SK-N-SH (cell line): ENCODE measurements at regions not wholly inside any gene's neighbourhood (a gene's known extent, or its start where the extent isn't known, plus 50 kb on each side); places are given as distances from the start of the nearest gene placed in this dataset.

Source experiments
- CTCF ChIA-PET: fragments of 300-600, 350-600 bp; formaldehyde crosslinking; extraction: SDS; loops from one replicate; lab custom pipeline; 2021; lab: Yijun Ruan, JAX
- POLR2A ChIA-PET: fragments of 350-600 bp; sonication (Branson Sonifier 250); formaldehyde crosslinking; extraction: SDS; loops from one replicate; lab custom pipeline; 2020; ENCODE audit warnings: antibody characterized with exemption, inconsistent platforms; lab: Yijun Ruan, JAX
- DNase-seq: peaks from one replicate; pipeline ENCODE4 v3.0.0; 2012
- H2AFZ ChIP-seq: fragments of 200-600 bp; sonication (generic); 2 replicates; pipeline ENCODE4 v1.8.1; 2016; ENCODE audit warnings: antibody characterized with exemption, mild to moderate bottlenecking, low read depth
- H3F3A ChIP-seq: fragments of 200-600 bp; sonication (generic); replicated peaks from 2 replicates; pipeline ENCODE3; 2016; ENCODE audit warnings: antibody characterized with exemption, mild to moderate bottlenecking; ENCODE audit not compliant: insufficient read depth
- H3K27ac ChIP-seq, 2 experiments: fragments of 200-500 bp in 1 of 2; fragments of 200-600 bp in 1 of 2; sonication (Bioruptor generic) in 1 of 2; sonication (generic), shearing (Covaris generic) in 1 of 2; 2 replicates each; pipeline versions ENCODE4 v1.5.1 to v1.6.1; 2014 to 2016; ENCODE audit warnings: low read depth in 2 of 2, inconsistent platforms in 1 of 2, low read length in 1 of 2, mild to moderate bottlenecking in 1 of 2, mixed read lengths in 1 of 2
- H3K27me3 ChIP-seq: fragments of 200-600 bp; sonication (generic), shearing (Covaris generic); 2 replicates; pipeline ENCODE4 v1.6.1; 2016; ENCODE audit warnings: mixed run types; ENCODE audit not compliant: insufficient read depth
- H3K36me3 ChIP-seq, 2 experiments: fragments of 200-500 bp in 1 of 2; fragments of 200-600 bp in 1 of 2; sonication (Bioruptor generic) in 1 of 2; sonication (generic) in 1 of 2; replicated peaks in 1 of 2; 2 replicates each; pipeline versions ENCODE3 to v1.5.1; 2014 to 2016; ENCODE audit warnings: low read length in 1 of 2, mild to moderate bottlenecking in 1 of 2; ENCODE audit not compliant: insufficient read depth in 2 of 2, control insufficient read depth in 1 of 2
- H3K4me1 ChIP-seq, 2 experiments: fragments of 200-500 bp in 1 of 2; fragments of 200-600 bp in 1 of 2; sonication (Bioruptor generic) in 1 of 2; sonication (generic), shearing (Covaris generic) in 1 of 2; 2 replicates each; pipeline versions ENCODE4 v1.5.1 to v1.6.1; 2014 to 2016; ENCODE audit warnings: low read depth in 1 of 2, low read length in 1 of 2, mixed run types in 1 of 2; ENCODE audit not compliant: insufficient read depth in 2 of 2, control insufficient read depth in 1 of 2
- H3K4me2 ChIP-seq: fragments of 200-600 bp; sonication (generic), shearing (Covaris generic); 2 replicates; pipeline ENCODE4 v1.6.1; 2017; ENCODE audit warnings: mixed run types
- H3K4me3 ChIP-seq, 2 experiments: fragments of 200-500 bp in 1 of 2; fragments of 200-600 bp in 1 of 2; sonication (Bioruptor generic) in 1 of 2; sonication (generic), shearing (Covaris generic) in 1 of 2; 2 replicates each; pipeline versions ENCODE4 v1.5.1 to v1.8.1; 2014 to 2016; ENCODE audit warnings: low read depth in 2 of 2, inconsistent platforms in 1 of 2, low read length in 1 of 2, mild to moderate bottlenecking in 1 of 2, mixed read lengths in 1 of 2, moderate library complexity in 1 of 2
- H3K79me2 ChIP-seq: fragments of 200-600 bp; sonication (generic); 2 replicates; pipeline ENCODE4 v1.8.1; 2017; ENCODE audit warnings: mild to moderate bottlenecking; ENCODE audit not compliant: insufficient read depth
- H3K9ac ChIP-seq: fragments of 200-600 bp; sonication (generic); 2 replicates; pipeline ENCODE4 v1.6.1; 2017; ENCODE audit warnings: mixed run types
- H3K9me2 ChIP-seq: fragments of 200-600 bp; sonication (generic); 2 replicates; pipeline ENCODE4 v1.6.1; 2017; ENCODE audit warnings: mixed run types
- H3K9me3 ChIP-seq: fragments of 200-600 bp; sonication (generic); 2 replicates; pipeline ENCODE4 v1.6.1; 2017; ENCODE audit warnings: mixed run types, mild to moderate bottlenecking, moderate library complexity
- H4K20me1 ChIP-seq: fragments of 200-600 bp; sonication (generic); 2 replicates; pipeline ENCODE4 v1.6.1; 2017; ENCODE audit warnings: mild to moderate bottlenecking, mixed run types; ENCODE audit not compliant: insufficient read depth
- CHD2 ChIP-seq: fragments of 150-350 bp; IDR thresholded peaks from 2 replicates; pipeline ENCODE4 v1.6.1; 2018; ENCODE audit warnings: low read length; ENCODE audit not compliant: partially characterized antibody
- ELF1 ChIP-seq: IDR thresholded peaks from 2 replicates; pipeline ENCODE4 v1.4.0; 2012
- EZH2phosphoT487 ChIP-seq: fragments of 200-600 bp; sonication (generic); IDR thresholded peaks from 2 replicates; pipeline ENCODE4 v1.6.1; 2017; ENCODE audit warnings: low read depth, mixed run types, mild to moderate bottlenecking, antibody characterized with exemption, moderate library complexity, borderline replicate concordance
- FOXJ3 ChIP-seq: sonication (generic); formaldehyde crosslinking; IDR thresholded peaks from 2 replicates; pipeline ENCODE4 v1.5.1; 2020; ENCODE audit warnings: mild to moderate bottlenecking, missing genetic modification reagents
- GABPA ChIP-seq: IDR thresholded peaks from 2 replicates; pipeline ENCODE4 v1.4.0; 2012; ENCODE audit warnings: low read depth, mild to moderate bottlenecking
- IRF3 ChIP-seq: fragments of 150-350 bp; IDR thresholded peaks from 2 replicates; pipeline ENCODE4 v1.6.1; 2016; ENCODE audit warnings: mild to moderate bottlenecking, low read depth, low read length
- MAX ChIP-seq: IDR thresholded peaks from 2 replicates; pipeline ENCODE4 v1.4.0; 2012; ENCODE audit warnings: low read depth
- MEF2A ChIP-seq: IDR thresholded peaks from 2 replicates; pipeline ENCODE4 v1.4.0; 2012; ENCODE audit warnings: low read depth, borderline replicate concordance
- NFIC ChIP-seq: IDR thresholded peaks from 2 replicates; pipeline ENCODE4 v1.4.0; 2012; ENCODE audit warnings: borderline replicate concordance
- PBX3 ChIP-seq: IDR thresholded peaks from 2 replicates; pipeline ENCODE4; 2012
- RCOR1 ChIP-seq: fragments of 150-350 bp; IDR thresholded peaks from 2 replicates; pipeline ENCODE4 v1.6.1; 2017; ENCODE audit warnings: antibody characterized with exemption, low read length
- REST ChIP-seq: IDR thresholded peaks from 2 replicates; pipeline ENCODE4 v1.6.1; 2012; ENCODE audit warnings: mild to moderate bottlenecking, low read depth, low read length, moderate library complexity
- RXRA ChIP-seq: IDR thresholded peaks from 2 replicates; pipeline ENCODE4 v1.4.0; 2012; ENCODE audit warnings: low read depth, mild to moderate bottlenecking, borderline replicate concordance
- SIN3A ChIP-seq: IDR thresholded peaks from 2 replicates; pipeline ENCODE4 v1.6.1; 2012; ENCODE audit warnings: low read depth, mild to moderate bottlenecking, low read length, moderate library complexity, borderline replicate concordance
- SMC3 ChIP-seq: IDR thresholded peaks from 2 replicates; pipeline ENCODE4 v1.6.1; 2012; ENCODE audit warnings: low read depth, low read length, improper control_type of control experiment
- TAF1 ChIP-seq: IDR thresholded peaks from 2 replicates; pipeline ENCODE4 v1.6.1; 2012; ENCODE audit warnings: low read depth, mild to moderate bottlenecking, low read length, moderate library complexity, borderline replicate concordance
- TCF12 ChIP-seq: IDR thresholded peaks from 2 replicates; pipeline ENCODE4 v1.4.0; 2012
- TEAD4 ChIP-seq: IDR thresholded peaks from 2 replicates; pipeline ENCODE4 v1.4.0; 2012; ENCODE audit warnings: mild to moderate bottlenecking, borderline replicate concordance; ENCODE audit not compliant: insufficient read depth
- USF1 ChIP-seq: IDR thresholded peaks from 2 replicates; pipeline ENCODE4 v1.4.0; 2012; ENCODE audit warnings: low read depth, borderline replicate concordance
- WGBS: methylation state at CpG from one replicate; pipeline ENCODE4 v1.1.6; 2017; ENCODE audit warnings: low lambda C conversion rate; 5-methylcytosine and 5-hydroxymethylcytosine counted together

- no peak for TF ChIP-seq RXRA
- no peak for TF ChIP-seq SMC3
- no peak for TF ChIP-seq PBX3
- TF ChIP-seq EZH2phosphoT487 = no peak
- no peak for TF ChIP-seq MAX
- TF ChIP-seq NFIC = no peak
- no peak for TF ChIP-seq IRF3
- TF ChIP-seq SIN3A = no peak
- no peak for TF ChIP-seq MEF2A
- TF ChIP-seq CHD2 = no peak
- no peak for TF ChIP-seq RCOR1
- TF ChIP-seq GABPA = no peak
- no peak for TF ChIP-seq USF1
- no peak for TF ChIP-seq TCF12
- no peak for TF ChIP-seq TAF1
- no peak for TF ChIP-seq ELF1
- no peak for TF ChIP-seq REST
- TF ChIP-seq TEAD4 = no peak
- no peak for TF ChIP-seq FOXJ3
- ChIA-PET CTCF (no interaction called here), POLR2A (no interaction called here)
- Histone ChIP-seq H2AFZ (no peak overlapping the region), H3K9me3 (no peaks in the 10 kb centered on the region), H3K36me3 (no peaks in the 10 kb centered on the region), H3K79me2 (no peaks in the 10 kb centered on the region), H3K9ac (no peak overlapping the region), H3K4me1 (no peaks in the 10 kb centered on the region), H3K4me3 (no peak overlapping the region), H3K27me3 (no peaks in the 10 kb centered on the region), H4K20me1 (no peaks in the 10 kb centered on the region), H3K27ac (no peak overlapping the region), H3K9me2 (no peaks in the 10 kb centered on the region), H3F3A (no peaks in the 10 kb centered on the region), H3K4me2 (no peak overlapping the region)
- WGBS = 8% methylated on average over 3 of the region's 3 CpGs
- no peak for DNase-seq
These were observed 523.3 kb upstream of the RGS18 start for GRCh38 chr1:191634801-191635508.
